ENCODE measurements at regions not wholly inside any gene's neighbourhood (a gene's known extent, or its start where the extent isn't known, plus 50 kb on each side); places are given as distances from the start of the nearest gene placed in this dataset.
"Not testable (repeated sequence)": the region's sequence is repeated elsewhere in the genome, so short reads cannot be mapped to it uniquely, and the experiment has no call there.

DNA sequence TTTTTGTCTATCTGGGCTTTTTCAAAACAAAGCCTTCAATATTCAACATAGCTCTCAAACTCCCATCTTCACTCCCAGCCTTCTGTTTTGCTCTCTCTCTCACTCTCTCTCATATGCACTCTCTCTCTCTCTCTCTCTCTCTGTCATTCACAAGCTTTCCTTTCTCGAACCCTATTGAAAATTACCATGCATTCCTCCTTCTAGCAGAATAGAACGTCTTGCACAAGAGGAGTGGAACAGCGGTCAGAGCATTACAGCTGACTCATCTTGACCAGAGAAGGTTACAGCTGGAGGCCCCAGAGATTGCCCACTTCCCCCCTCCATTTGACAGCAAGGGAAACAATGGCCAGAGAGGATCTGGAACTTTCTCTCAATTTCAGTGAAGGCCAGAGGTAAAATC, 51.0 kb upstream of the LIFR start:
- peaks cover 11% of the 10 kb centered on the region for H3K4me1 ChIP-seq (ENCODE audit: insufficient read depth, low read length)
- H3K36me3 ChIP-seq (ENCODE audit: insufficient read depth, low read length), result no peaks in the 10 kb centered on the region
- H3K9me3 ChIP-seq (ENCODE audit: low read length), result no peaks in the 10 kb centered on the region
- no peaks in the 10 kb centered on the region for H3K27me3 ChIP-seq (ENCODE audit: insufficient read depth, low read length)
- no peak overlapping the region for H3K4me3 ChIP-seq (ENCODE audit: low read length)
- no peak overlapping the region for H2AFZ ChIP-seq (ENCODE audit: low read depth, low read length)

DNA sequence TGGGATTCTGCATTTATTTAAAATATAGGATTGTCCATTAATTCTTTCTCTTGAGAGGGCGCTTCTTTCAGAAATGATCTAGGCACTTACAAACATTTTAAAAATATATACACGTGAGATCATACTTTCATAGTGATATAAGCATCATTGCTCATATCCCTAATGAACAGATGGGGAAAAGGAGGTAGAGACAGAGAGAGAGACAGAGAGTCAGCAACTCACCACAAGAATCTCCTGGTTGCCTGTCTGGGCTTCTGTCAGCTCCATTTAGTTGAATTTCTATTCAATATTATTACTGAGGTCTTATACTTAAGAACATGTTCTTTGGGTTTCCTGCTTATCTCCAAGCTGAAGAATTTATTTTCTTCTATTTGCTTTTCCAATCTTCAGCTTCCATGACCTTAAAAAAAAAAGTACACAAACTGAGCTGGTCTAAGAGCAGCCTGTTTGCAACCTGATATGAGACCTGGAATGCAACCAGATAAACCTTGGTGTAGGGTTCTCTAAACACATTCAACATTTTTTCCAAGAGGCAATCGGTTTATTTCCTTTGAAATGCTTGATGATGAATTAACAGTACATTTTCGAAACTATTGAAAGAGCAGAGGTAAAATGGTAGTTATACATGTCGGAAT, 51.6 kb upstream of the LIFR start:
- peaks cover 15% of the 10 kb centered on the region for H3K4me1 ChIP-seq (ENCODE audit: insufficient read depth, low read length)
- no peak overlapping the region for H3K4me3 ChIP-seq (ENCODE audit: low read length)
- no peaks in the 10 kb centered on the region for H3K36me3 ChIP-seq (ENCODE audit: insufficient read depth, low read length)
- H3K9me3 ChIP-seq (ENCODE audit: low read length), result no peaks in the 10 kb centered on the region
- no peaks in the 10 kb centered on the region for H3K27me3 ChIP-seq (ENCODE audit: insufficient read depth, low read length)
- no peak overlapping the region for H2AFZ ChIP-seq (ENCODE audit: low read depth, low read length)

DNA sequence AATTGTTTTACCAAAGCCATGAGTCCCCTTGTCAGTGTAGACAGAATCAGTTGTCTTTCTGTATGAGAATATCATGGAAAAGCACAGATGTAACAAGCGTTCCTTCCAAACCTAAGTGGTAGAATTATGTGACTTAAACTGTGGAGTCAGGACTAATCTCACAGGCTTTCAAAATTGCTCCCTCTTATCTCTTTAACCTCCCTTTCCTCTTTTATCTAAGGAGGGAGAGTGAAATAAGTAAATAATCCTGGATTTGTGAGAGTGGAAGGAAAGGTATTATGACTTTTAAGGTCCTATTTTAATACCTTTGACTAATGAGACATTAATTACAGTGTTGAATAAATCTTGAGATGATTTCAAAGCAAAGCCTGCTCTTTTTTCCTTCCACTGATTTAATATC, 52.4 kb upstream of the LIFR start:
- H3K4me1 ChIP-seq (ENCODE audit: insufficient read depth, low read length), result peaks cover 15% of the 10 kb centered on the region
- H3K4me3 ChIP-seq (ENCODE audit: low read length), result no peak overlapping the region
- H3K36me3 ChIP-seq (ENCODE audit: insufficient read depth, low read length), result no peaks in the 10 kb centered on the region
- H3K27me3 ChIP-seq (ENCODE audit: insufficient read depth, low read length), result no peaks in the 10 kb centered on the region
- no peak overlapping the region for H2AFZ ChIP-seq (ENCODE audit: low read depth, low read length)
- no peaks in the 10 kb centered on the region for H3K9me3 ChIP-seq (ENCODE audit: low read length)

DNA sequence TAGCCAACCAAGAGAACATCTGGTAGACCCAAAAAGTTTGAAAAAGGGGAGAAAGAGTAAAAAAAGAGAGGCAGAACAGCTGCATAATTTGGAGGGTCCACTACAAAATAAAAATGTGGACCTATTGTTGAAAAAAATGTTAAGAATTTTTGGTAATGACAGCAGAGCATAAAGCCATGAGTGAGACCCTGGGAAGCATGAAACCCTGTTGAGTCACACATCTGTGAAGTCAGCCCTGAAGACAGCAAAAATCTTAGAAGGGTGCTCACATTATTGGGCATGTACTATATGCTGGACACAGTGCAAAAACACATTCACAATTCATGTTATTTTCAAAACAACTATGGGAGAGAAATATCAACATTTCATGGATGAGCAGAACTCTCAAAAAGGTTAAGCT, 56.4 kb upstream of the LIFR start:
- Histone ChIP-seq H3K27me3 (ENCODE audit: insufficient read depth, low read length) (no peaks in the 10 kb centered on the region), H3K4me3 (ENCODE audit: low read length) (no peak overlapping the region), H3K36me3 (ENCODE audit: insufficient read depth, low read length) (no peaks in the 10 kb centered on the region), H3K9me3 (ENCODE audit: low read length) (no peaks in the 10 kb centered on the region), H2AFZ (ENCODE audit: low read depth, low read length) (no peak overlapping the region), H3K4me1 (ENCODE audit: insufficient read depth, low read length) (peaks cover 5% of the 10 kb centered on the region)

DNA sequence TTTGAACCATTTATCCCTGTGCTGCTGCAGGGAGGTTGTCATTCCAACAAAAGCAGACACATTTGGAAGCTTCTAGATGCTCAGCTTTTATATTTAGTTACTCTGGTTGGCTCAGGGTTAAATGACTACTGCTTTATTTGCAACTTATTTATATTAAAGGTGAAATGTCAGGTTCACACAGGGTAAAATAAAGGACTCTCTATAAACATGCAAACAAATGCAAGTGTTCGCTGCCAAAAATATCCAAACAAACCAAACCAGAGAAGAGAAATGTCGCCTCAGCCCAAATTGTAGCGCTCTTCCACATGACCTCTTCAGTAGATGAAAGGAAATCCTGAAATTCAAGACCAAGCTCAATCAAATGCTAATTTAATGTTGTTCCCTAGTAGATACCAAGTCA, 57.0 kb upstream of the LIFR start:
- peaks cover 4% of the 10 kb centered on the region for H3K4me1 ChIP-seq (ENCODE audit: insufficient read depth, low read length)
- no peaks in the 10 kb centered on the region for H3K9me3 ChIP-seq (ENCODE audit: low read length)
- no peaks in the 10 kb centered on the region for H3K27me3 ChIP-seq (ENCODE audit: insufficient read depth, low read length)
- H3K36me3 ChIP-seq (ENCODE audit: insufficient read depth, low read length), result no peaks in the 10 kb centered on the region
- H3K4me3 ChIP-seq (ENCODE audit: low read length), result no peak overlapping the region
- no peak overlapping the region for H2AFZ ChIP-seq (ENCODE audit: low read depth, low read length)

DNA sequence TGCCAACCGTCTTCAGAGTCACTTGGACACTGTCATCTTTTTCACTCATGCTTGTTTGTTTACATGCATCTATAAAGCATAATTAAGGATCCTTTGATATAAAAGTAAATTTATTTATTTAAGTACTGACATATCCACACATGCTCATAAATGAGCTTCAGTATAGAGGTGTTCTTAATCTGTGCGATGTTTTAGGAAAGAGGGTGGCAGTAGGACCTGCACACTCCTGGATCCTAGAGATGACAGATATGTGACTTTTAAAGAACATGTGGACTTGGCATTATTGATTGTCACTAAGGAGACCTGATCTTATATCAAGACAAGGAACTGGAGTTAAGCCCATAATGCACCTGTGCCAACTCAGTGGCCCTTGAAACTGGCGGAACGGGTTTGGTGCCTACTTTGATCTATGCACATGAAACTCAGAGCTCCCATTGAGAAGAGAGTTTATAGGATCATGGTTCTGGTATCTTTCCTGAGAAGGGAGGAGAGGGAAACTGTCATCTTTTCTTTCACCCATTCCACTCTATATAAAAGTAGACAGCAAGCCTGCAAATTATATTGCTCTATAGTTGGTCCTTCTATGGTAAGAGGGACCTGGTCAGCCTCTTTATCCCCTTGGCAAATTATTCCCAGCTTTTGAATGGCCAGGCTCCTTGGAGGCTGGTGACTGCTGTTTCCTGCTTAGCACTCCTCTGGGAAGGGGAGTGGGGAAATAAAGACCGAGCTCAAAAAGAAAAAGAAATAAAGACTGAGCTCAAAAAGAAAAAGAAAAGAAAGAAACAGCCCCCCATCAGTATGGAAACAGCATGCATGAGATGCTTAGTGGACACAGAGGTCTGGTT, 57.8 kb upstream of the LIFR start:
- Histone ChIP-seq H3K4me3 (ENCODE audit: low read length) (no peak overlapping the region), H3K4me1 (ENCODE audit: insufficient read depth, low read length) (peaks cover 4% of the 10 kb centered on the region), H2AFZ (ENCODE audit: low read depth, low read length) (no peak overlapping the region), H3K9me3 (ENCODE audit: low read length) (no peaks in the 10 kb centered on the region), H3K36me3 (ENCODE audit: insufficient read depth, low read length) (no peaks in the 10 kb centered on the region), H3K27me3 (ENCODE audit: insufficient read depth, low read length) (no peaks in the 10 kb centered on the region)

DNA sequence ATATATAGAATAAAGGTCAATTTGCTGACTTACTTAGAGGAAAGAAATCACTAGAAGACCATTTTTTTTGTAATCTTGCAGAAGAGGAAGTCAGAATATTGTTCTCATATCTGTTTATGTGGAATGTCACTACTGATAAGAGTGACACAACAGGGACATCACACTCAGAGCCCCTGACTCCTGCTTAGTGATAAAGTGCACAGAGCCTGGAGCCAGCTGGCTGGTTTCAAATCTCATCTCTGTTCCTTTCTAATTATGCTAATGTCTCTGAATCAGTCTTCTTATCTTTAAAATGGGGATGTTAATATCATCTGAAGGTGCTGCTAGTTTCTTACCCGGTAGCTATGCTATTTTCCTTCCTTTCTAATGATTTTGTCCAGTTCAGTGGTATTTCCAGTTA, 58.6 kb upstream of the LIFR start:
- Histone ChIP-seq H3K36me3 (ENCODE audit: insufficient read depth, low read length) (no peaks in the 10 kb centered on the region), H3K4me3 (ENCODE audit: low read length) (no peak overlapping the region), H3K9me3 (ENCODE audit: low read length) (no peaks in the 10 kb centered on the region), H3K4me1 (ENCODE audit: insufficient read depth, low read length) (peaks cover 4% of the 10 kb centered on the region), H3K27me3 (ENCODE audit: insufficient read depth, low read length) (no peaks in the 10 kb centered on the region), H2AFZ (ENCODE audit: low read depth, low read length) (no peak overlapping the region)

DNA sequence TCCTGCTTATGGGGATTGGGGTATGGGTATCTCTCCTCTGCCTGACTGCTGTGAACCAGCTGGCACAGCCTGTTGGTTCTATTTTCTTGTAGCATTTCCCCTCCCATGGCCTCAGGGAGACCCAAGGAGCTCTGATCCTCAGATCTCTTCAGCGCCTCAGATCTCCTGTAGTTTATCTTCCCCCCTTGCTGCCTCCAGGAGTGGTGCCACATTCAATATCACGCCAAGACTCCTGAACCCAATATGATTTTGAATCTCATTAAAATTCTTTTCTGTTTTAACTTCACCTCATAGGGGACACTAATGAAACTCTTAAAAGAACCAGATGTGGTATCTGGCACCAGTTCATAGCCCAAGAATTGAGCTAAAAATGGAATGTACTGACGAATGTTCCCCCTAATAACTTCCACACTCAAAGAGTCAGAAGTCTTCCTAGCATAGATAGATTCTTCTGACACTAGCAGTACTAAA, 59.6 kb upstream of the LIFR start:
- no peak overlapping the region for H3K4me3 ChIP-seq (ENCODE audit: low read length)
- no peaks in the 10 kb centered on the region for H3K27me3 ChIP-seq (ENCODE audit: insufficient read depth, low read length)
- peaks cover 4% of the 10 kb centered on the region for H3K4me1 ChIP-seq (ENCODE audit: insufficient read depth, low read length)
- no peaks in the 10 kb centered on the region for H3K9me3 ChIP-seq (ENCODE audit: low read length)
- no peaks in the 10 kb centered on the region for H3K36me3 ChIP-seq (ENCODE audit: insufficient read depth, low read length)
- no peak overlapping the region for H2AFZ ChIP-seq (ENCODE audit: low read depth, low read length)

DNA sequence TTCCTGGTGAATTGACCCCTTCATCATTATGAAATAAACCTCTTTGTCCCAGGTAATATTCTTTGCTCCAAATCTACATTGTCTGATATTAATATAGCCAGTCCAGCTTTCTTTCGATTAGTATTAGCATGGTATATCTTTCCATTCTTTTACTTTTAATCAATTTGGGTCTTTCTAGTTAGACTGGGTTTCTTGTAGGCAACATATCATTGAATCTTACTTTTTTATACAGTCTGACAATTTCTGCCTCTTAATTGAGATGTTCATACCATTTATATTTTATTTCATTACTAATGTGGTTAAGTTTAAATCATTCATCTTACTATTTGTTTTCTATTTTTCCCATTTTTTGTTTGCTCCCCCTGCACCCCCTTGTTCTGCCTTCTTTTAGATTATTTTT, 61.7 kb upstream of the LIFR start:
- no peaks in the 10 kb centered on the region for H3K36me3 ChIP-seq (ENCODE audit: insufficient read depth, low read length)
- no peaks in the 10 kb centered on the region for H3K4me1 ChIP-seq (ENCODE audit: insufficient read depth, low read length)
- no peak overlapping the region for H2AFZ ChIP-seq (ENCODE audit: low read depth, low read length)
- H3K4me3 ChIP-seq (ENCODE audit: low read length), result no peak overlapping the region
- H3K9me3 ChIP-seq (ENCODE audit: low read length), result no peaks in the 10 kb centered on the region
- H3K27me3 ChIP-seq (ENCODE audit: insufficient read depth, low read length), result no peaks in the 10 kb centered on the region

DNA sequence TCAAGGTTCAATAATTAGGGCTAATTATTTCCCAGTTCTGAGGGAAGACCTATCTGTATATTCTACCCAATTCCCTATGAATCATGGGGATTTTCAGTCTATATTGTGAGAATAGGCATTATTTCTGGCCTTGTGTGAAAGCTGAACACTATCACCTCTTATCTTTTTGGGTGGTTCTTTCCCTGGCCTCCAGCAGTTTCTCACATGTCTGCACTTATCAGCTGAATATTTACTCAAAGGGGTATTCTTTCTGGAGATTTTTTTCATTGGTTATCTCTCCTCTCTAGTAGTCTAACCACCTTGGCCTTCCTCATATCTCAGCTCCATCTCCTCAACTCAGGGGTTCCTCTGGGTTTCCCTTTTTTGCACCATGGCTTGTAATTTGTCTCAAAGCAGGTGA, 64.9 kb upstream of the LIFR start:
- H3K9me3 ChIP-seq (ENCODE audit: low read length), result no peaks in the 10 kb centered on the region

DNA sequence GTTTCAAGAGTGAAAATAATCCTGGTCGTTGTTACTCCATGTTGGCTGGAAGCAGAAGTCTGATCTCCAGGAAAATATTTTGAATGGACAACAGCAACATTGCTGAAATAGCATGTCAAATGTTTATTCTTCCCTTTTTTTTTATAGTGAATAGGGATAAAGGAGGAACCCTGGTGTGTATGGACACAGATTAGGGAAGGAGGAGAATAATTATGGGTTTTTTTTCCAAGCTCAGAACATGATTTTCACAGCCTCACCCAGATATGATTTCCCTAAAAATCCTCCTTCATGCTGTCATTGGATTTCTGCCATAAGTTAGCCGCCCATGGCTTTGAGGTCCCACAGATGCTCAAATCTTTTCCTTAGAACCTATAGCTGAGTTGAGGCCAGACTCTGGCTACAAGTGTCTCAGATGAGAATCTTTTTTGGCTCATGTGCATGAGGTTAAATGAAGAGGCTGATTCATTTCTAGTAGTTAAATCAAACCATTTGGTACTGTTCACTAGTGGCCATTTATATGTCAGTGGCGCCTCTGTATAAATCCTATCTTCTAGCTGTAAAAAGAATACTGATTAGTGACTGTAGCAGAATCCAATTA, 65.5 kb upstream of the LIFR start:
- Histone ChIP-seq H3K9me3 (ENCODE audit: low read length) (no peaks in the 10 kb centered on the region), H3K36me3 (ENCODE audit: insufficient read depth, low read length) (no peaks in the 10 kb centered on the region), H2AFZ (ENCODE audit: low read depth, low read length) (no peak overlapping the region), H3K4me3 (ENCODE audit: low read length) (no peak overlapping the region), H3K4me1 (ENCODE audit: insufficient read depth, low read length) (no peaks in the 10 kb centered on the region), H3K27me3 (ENCODE audit: insufficient read depth, low read length) (no peaks in the 10 kb centered on the region)

More for the DNA sequence above, 64.9 kb upstream of the LIFR start:
- no peak overlapping the region for H3K4me3 ChIP-seq (ENCODE audit: low read length)
- no peaks in the 10 kb centered on the region for H3K4me1 ChIP-seq (ENCODE audit: insufficient read depth, low read length)
- H3K36me3 ChIP-seq (ENCODE audit: insufficient read depth, low read length), result no peaks in the 10 kb centered on the region
- H3K27me3 ChIP-seq (ENCODE audit: insufficient read depth, low read length), result no peaks in the 10 kb centered on the region
- no peak overlapping the region for H2AFZ ChIP-seq (ENCODE audit: low read depth, low read length)

DNA sequence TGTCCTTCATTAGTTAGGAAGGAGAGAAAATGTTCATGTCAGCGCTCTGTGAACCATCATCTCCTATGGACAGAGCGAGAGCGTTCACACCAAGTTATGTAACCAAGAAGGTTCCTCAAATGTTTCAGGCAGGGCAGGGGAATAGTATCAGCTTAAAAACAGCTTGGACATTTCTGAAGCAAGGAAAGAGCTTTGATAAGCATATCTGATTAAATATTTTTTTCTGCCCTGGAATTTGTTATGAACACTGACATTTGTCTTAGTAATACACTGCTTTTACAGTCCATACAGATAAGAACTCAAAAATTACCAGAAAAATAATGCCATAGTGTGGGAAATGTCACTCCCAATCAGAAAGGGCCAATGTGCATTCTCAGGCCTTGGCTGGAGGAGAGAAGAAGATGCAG, 66.3 kb upstream of the LIFR start:
- no peaks in the 10 kb centered on the region for H3K4me1 ChIP-seq (ENCODE audit: insufficient read depth, low read length)
- H3K27me3 ChIP-seq (ENCODE audit: insufficient read depth, low read length), result no peaks in the 10 kb centered on the region
- no peaks in the 10 kb centered on the region for H3K36me3 ChIP-seq (ENCODE audit: insufficient read depth, low read length)
- no peaks in the 10 kb centered on the region for H3K9me3 ChIP-seq (ENCODE audit: low read length)
- no peak overlapping the region for H3K4me3 ChIP-seq (ENCODE audit: low read length)
- no peak overlapping the region for H2AFZ ChIP-seq (ENCODE audit: low read depth, low read length)

DNA sequence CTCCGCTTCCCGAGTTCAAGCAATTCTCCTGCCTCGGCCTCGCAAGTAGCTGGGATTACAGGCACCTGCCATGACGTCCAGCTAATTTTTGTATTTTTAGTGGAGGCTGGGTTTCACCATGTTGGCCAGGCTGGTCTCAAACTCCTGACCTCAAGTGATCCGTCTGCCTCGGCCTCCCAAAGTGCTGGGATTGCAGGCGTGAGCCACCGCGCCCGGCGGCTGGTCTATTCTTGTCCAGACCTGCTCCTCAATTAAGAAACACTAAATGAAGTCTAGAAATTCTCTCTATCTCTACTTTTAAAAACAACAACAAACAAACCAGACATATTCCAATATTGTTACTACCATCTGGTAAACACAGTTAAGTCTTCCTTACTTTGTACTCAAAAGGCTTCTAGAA, 68.1 kb upstream of the LIFR start:
- not testable (repeated sequence) for H3K9me3 ChIP-seq (ENCODE audit: low read length); H3K4me1 ChIP-seq (ENCODE audit: insufficient read depth, low read length); H3K27me3 ChIP-seq (ENCODE audit: insufficient read depth, low read length); H3K36me3 ChIP-seq (ENCODE audit: insufficient read depth, low read length); H2AFZ ChIP-seq (ENCODE audit: low read depth, low read length); H3K4me3 ChIP-seq (ENCODE audit: low read length)

All from neuron (in vitro differentiated cells).